BJ (cell line): ENCODE measurements at regions not wholly inside any gene's neighbourhood (a gene's known extent, or its start where the extent isn't known, plus 50 kb on each side); places are given as distances from the start of the nearest gene placed in this dataset.

Experiments used
- CTCF ChIA-PET: fragments of 350-600 bp; formaldehyde crosslinking; extraction: SDS; loops from one replicate; lab custom pipeline; 2021; ENCODE audit warnings: antibody characterized with exemption, inconsistent platforms; lab: Yijun Ruan, JAX
- POLR2A ChIA-PET: fragments of 300-600 bp; sonication (Branson Sonifier 250); formaldehyde crosslinking; extraction: SDS; loops from one replicate; lab custom pipeline; 2021; ENCODE audit warnings: antibody characterized with exemption; lab: Charles Lee
- DNase-seq: peaks from one replicate; pipeline ENCODE4 v3.0.0-alpha.2; 2011; ENCODE audit warnings: low read depth
- H3K27me3 ChIP-seq: 2 replicates; pipeline ENCODE4 v1.6.0; 2011; ENCODE audit warnings: low read length; ENCODE audit not compliant: control insufficient read depth, insufficient read depth
- H3K36me3 ChIP-seq: 2 replicates; pipeline ENCODE4 v1.5.1; 2011; ENCODE audit warnings: low read length; ENCODE audit not compliant: control insufficient read depth, insufficient read depth
- H3K4me3 ChIP-seq: 2 replicates; pipeline ENCODE4 v1.5.1; 2011; ENCODE audit warnings: low read depth, mild to moderate bottlenecking, control low read depth, low read length
- TF ChIP-seq, protein P1 (sequence below): IDR thresholded peaks from 2 replicates; pipeline ENCODE4 v1.5.1; 2011; ENCODE audit warnings: low read depth, mild to moderate bottlenecking, control low read depth, inconsistent platforms, low read length, moderate library complexity; ENCODE audit not compliant: insufficient read depth

DNA sequence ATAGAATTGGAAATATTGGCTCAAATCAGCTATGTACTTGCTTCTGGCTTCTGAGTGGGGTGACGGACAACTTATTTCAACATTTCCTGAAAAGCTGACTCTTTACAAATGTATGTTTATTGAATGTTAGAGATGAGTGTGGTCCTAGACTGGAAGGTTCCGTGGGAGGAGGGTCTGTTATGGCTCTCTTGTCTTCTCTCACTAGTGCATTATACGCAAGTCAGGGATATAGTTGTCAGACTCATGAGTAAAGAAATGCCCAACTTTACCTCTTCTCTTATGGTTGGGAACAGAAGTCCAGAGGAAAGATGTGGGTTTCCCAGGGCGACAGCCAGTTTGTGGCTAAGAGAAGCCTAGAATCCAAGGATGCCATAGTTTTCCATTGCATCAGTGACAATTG lies 839.3 kb upstream of the WWC1 start:
- H3K4me3 ChIP-seq, result no peak overlapping the region
- no peak for DNase-seq
- H3K36me3 ChIP-seq, result no peaks in the 10 kb centered on the region
- no peaks in the 10 kb centered on the region for H3K27me3 ChIP-seq
- ChIA-PET CTCF (no interaction called here), POLR2A (no interaction called here)
- TF ChIP-seq, protein P1, sequence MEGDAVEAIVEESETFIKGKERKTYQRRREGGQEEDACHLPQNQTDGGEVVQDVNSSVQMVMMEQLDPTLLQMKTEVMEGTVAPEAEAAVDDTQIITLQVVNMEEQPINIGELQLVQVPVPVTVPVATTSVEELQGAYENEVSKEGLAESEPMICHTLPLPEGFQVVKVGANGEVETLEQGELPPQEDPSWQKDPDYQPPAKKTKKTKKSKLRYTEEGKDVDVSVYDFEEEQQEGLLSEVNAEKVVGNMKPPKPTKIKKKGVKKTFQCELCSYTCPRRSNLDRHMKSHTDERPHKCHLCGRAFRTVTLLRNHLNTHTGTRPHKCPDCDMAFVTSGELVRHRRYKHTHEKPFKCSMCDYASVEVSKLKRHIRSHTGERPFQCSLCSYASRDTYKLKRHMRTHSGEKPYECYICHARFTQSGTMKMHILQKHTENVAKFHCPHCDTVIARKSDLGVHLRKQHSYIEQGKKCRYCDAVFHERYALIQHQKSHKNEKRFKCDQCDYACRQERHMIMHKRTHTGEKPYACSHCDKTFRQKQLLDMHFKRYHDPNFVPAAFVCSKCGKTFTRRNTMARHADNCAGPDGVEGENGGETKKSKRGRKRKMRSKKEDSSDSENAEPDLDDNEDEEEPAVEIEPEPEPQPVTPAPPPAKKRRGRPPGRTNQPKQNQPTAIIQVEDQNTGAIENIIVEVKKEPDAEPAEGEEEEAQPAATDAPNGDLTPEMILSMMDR, result no peak

DNA sequence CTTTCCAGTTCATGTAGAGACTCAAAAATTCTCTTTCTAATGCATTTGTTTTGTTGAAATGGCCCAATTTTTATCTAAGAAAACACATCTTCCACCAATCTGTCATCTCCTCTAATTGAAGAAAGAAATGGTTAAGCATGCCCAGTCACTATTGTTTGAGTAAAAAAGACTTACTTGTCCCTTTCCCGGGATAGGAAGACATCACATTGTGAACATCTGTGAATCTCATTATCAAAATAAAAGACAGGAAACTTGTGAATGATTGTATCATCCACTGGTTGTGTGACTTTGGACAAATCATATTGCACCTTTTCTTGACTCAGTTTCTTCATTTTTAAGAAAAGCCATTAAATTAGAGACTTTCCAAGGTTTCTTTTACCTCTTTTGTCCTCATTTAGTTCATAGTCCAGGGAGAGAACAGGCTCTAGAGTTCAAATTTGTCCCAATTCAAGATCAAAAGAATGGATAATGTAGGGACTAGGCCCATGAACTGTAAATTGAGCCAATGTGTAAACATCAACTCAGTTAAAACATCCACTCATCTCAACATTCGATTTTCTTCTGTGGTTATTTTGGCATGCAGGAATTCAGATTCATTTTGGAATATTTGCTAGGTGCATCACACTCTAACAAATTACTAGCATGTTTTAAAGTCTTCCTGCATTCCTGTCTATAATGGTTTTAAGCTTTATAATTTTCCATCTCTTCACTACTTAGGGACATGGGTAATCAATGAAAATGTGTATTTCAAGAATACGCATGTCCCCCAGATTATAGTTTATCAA lies 838.0 kb upstream of the WWC1 start:
- Histone ChIP-seq H3K27me3 (no peaks in the 10 kb centered on the region), H3K4me3 (no peak overlapping the region), H3K36me3 (no peaks in the 10 kb centered on the region)
- POLR2A ChIA-PET, result no interaction called here
- CTCF ChIA-PET, result no interaction called here
- DNase-seq, result no peak
- TF ChIP-seq, protein P1, result no peak

DNA sequence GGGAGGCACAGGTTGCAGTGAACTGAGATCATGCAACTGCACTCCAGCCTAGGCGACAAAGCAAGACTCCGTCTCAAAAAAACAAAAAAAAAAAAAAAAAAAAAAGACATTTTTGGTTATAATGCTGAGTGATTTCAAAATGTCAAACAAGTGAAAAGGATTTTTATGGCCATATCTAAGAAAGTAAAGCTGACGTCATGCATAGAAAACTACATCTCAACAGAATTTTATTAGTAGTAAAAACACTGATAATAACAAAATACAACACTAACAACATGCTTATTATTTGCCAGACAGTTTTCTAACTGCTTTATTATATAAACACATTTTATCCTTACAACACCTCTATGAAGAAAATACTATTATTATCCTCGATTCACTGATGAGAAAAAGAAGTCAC lies 833.0 kb upstream of the WWC1 start:
- POLR2A ChIA-PET, result no interaction called here
- H3K4me3 ChIP-seq, result no peak overlapping the region
- no peak for DNase-seq
- H3K27me3 ChIP-seq, result no peaks in the 10 kb centered on the region
- TF ChIP-seq, protein P1, result no peak
- CTCF ChIA-PET, result no interaction called here
- H3K36me3 ChIP-seq, result no peaks in the 10 kb centered on the region

DNA sequence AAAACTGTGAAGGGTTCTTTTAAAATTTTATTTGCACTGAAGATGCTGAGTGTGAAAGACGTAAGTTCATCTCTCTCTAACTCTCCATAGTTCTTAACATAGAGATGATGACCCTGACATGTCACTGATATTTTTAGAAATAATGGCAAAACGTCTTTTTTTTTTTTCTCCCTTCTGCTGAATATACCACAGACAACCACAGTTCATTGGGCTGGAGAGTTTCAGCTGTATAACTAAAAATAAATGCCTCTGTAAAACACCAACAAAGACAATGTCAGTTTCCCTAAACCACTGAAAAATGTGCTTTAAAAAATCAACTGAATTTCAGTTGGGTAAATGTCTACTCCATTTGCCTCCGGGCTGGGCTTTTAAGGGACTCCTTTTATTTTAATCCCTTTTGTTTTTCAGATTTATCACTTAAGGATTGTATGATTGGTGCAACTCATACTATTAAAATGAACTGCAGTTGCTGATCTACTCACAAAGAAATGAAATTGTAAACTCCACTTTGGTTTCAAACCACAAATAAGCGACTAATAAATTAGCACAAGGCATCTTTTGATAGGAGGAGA lies 830.9 kb upstream of the WWC1 start:
- Histone ChIP-seq H3K27me3 (no peaks in the 10 kb centered on the region), H3K4me3 (no peak overlapping the region), H3K36me3 (no peaks in the 10 kb centered on the region)
- ChIA-PET CTCF (no interaction called here), POLR2A (no interaction called here)
- DNase-seq, result no peak
- TF ChIP-seq, protein P1, result no peak

DNA sequence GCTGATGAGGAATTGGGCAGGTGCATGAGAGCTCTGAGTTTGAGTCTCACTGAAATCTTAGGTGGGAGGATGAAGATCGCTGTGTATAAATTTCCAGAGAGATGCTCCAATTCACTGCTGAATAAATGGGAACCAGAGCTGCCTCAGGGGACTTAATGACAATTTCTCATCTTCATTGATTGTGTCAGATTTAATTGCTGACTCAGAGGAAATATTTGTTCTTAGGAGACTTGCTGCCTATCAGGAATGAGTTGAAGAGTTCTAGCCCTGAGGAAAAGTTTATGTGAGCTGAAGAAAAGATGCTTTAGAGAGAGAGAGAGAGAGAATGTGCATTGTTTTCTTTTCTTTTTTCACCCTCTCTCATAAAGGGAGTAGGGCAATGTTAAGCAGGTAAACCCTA lies 827.5 kb upstream of the WWC1 start:
- H3K36me3 ChIP-seq, result no peaks in the 10 kb centered on the region
- no peak overlapping the region for H3K4me3 ChIP-seq
- no peak for DNase-seq
- CTCF ChIA-PET, result no interaction called here
- POLR2A ChIA-PET, result no interaction called here
- TF ChIP-seq, protein P1, result no peak
- H3K27me3 ChIP-seq, result no peaks in the 10 kb centered on the region
